Fibroblast of lung (primary cell): ENCODE measurements at regions not wholly inside any gene's neighbourhood (a gene's known extent, or its start where the extent isn't known, plus 50 kb on each side); places are given as distances from the start of the nearest gene placed in this dataset.

Experiments used
- CTCF ChIP-seq, 2 donors: IDR thresholded peaks in 1 of 2; conservative IDR thresholded peaks in 1 of 2; 1 replicate in 1 of 2; 2 replicates in 1 of 2; pipeline ENCODE4 v1.5.1; 2011 to 2012; ENCODE audit warnings: low read length in 2 of 2, control low read depth in 1 of 2, inconsistent platforms in 1 of 2, low read depth in 1 of 2, mild to moderate bottlenecking in 1 of 2
- EZH2 ChIP-seq: IDR thresholded peaks from 2 replicates; pipeline ENCODE4 v1.5.1; 2012; ENCODE audit warnings: low read length, control low read depth, mild to moderate bottlenecking; ENCODE audit errors: missing control alignments

GRCh38 chr1:193634470-193634869 lies 448.1 kb upstream of the B3GALT2 start:
- TF ChIP-seq CTCF (conservative IDR thresholded peaks at IDR 0.05 in 1 of 2, IDR thresholded peaks at IDR 0.05 in 1 of 2; ENCODE audit: low read depth in 1 of 2, low read length in 2 of 2) (no peak), EZH2 (no peak)
